IMR-90 (cell line): ENCODE measurements at regions not wholly inside any gene's neighbourhood (a gene's known extent, or its start where the extent isn't known, plus 50 kb on each side); places are given as distances from the start of the nearest gene placed in this dataset.

Experiments
- BHLHE40 ChIP-seq: fragments of 150-350 bp; IDR thresholded peaks from 2 replicates; pipeline ENCODE4 v1.6.1; 2016; ENCODE audit warnings: mild to moderate bottlenecking, low read depth, low read length
- CTCF ChIP-seq: conservative IDR thresholded peaks from 2 replicates; pipeline ENCODE4 v1.5.1; 2012; ENCODE audit warnings: mild to moderate bottlenecking, low read depth, low read length, improper control_type of control experiment

DNA sequence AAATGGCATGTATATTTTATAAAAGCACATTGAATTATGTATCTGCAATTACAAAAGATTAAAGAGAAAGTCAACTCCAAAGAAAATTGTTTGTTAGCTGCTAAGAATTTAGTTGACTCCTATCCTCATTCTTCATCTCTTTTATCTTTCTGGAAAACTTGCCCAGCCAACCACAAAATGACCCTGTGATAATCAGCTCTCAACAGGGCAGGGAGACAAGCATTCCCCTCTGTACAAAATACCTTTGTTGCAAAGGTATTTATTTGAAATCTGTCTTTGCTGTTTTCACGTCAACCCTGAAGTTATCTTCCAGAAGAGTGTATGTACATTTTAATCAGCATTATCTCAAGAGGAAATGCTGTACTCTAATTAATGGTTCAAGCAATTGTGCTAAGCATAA is 191.1 kb upstream of the DDI1 start:
- no peak for TF ChIP-seq BHLHE40
- TF ChIP-seq CTCF, result no peak
